ENCODE measurements at regions not wholly inside any gene's neighbourhood (a gene's known extent, or its start where the extent isn't known, plus 50 kb on each side); places are given as distances from the start of the nearest gene placed in this dataset.

DNA sequence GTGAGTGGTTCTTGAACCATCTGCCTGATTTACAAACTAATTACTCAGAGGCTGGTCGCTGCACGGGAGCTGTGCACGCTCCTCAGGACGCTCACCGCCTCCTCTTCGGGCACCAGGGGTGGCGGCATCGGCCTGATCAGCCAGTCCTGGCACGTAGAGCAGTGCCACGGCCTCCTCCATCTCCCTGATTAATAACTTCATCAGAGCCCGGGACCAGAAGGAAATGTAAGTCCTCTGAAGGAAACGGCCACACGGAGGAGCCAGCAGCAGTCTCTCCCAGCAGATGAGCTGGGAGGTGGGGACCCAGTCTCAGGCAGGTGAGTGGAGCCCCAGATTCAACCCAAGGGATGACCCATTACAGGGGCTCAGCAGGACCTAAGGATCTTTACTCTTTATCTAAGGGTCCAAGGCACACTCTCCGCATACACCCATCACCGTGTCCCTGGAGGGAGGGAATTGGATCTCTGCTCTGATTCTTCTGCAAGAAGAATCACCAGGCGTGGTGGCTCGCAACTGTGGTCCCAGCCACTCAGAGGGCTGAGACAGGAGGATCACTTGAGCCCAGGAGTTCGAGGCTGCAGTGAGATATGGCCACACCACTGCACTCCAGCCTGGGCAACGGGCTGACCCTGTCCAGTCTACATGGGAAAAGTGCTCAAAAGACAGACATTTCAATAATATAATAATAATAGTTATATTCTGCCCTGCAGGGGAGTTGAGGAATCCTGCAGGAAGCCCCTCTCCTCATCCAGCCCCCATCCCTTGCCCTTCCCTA lies 366.5 kb downstream of the SEC14L1 start:
- Histone ChIP-seq H3K27me3 (no peaks in the 10 kb centered on the region), H3K9me3 (peaks cover 2% of the 10 kb centered on the region), H3K36me3 (peaks cover 50% of the 10 kb centered on the region), H3K4me3 (no peak overlapping the region)
- DNase-seq = no peak

DNA sequence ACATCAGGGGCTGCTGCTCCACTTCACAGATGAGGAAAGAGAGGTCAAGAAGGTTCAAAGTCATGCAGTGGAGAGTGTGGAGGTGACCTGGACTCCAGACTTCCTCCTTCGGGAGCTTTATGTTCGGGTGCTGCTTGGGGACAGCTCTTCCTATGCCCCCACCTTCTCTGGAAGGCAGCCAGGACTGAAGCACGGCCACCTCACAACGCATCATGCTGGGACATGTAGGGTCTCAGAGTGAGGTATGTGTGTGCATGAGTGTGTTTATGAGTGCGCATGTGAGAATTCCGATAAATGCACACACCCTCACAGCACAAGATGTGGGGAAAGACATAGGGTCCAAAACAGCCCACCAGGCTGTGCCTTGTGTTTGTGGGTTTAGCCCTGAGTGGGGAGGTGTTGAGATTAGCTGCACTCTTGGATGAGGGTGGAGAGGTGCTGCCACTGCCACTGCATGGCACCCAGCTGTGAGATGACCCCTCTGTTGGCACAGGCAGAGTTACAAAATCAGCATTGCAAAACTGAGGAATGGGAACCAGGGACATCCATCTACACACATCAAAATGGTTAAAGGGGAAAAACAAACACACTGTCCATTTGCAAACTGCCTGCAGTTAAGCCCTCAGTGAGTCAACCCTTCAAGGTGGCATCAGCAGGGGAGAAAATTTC lies 367.4 kb downstream of the SEC14L1 start:
- H3K9me3 ChIP-seq = peaks cover 2% of the 10 kb centered on the region
- peaks cover 42% of the 10 kb centered on the region for H3K36me3 ChIP-seq
- no peak overlapping the region for H3K4me3 ChIP-seq
- H3K27me3 ChIP-seq = no peaks in the 10 kb centered on the region
- DNase-seq = no peak

DNA sequence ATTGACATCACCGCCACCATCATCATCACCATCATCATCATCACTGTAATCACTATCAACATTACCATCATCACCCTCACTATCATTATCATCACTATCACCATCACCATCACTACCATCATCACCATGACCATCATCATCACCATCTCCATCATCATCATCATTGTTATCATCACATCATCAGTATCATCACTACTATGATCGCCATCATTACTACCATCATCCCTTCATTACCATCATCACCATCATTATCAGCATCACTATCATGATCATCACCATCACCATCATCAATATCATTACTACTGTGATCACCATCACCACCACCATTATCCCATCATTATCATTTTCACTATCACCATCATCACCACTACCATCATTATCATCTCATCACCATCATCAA lies 368.3 kb downstream of the SEC14L1 start:
- H3K27me3 ChIP-seq = no peaks in the 10 kb centered on the region
- peaks cover 8% of the 10 kb centered on the region for H3K9me3 ChIP-seq
- H3K4me3 ChIP-seq = no peak overlapping the region
- H3K36me3 ChIP-seq = peaks cover 41% of the 10 kb centered on the region
- DNase-seq = no peak

- H3K9me3 ChIP-seq = peaks cover 8% of the 10 kb centered on the region
- no peaks in the 10 kb centered on the region for H3K27me3 ChIP-seq
- H3K4me3 ChIP-seq = no peak overlapping the region
- peaks cover 41% of the 10 kb centered on the region for H3K36me3 ChIP-seq
- no peak for DNase-seq
These were observed 368.8 kb downstream of the SEC14L1 start for GRCh38 chr17:77509599-77509998.

GRCh38 chr17:77510133-77510796 lies 369.5 kb downstream of the SEC14L1 start:
- Histone ChIP-seq H3K4me3 (no peak overlapping the region), H3K27me3 (no peaks in the 10 kb centered on the region), H3K36me3 (peaks cover 42% of the 10 kb centered on the region), H3K9me3 (peaks cover 8% of the 10 kb centered on the region)
- DNase-seq = no peak

- no peak for DNase-seq
- Histone ChIP-seq H3K36me3 (peaks cover 49% of the 10 kb centered on the region), H3K27me3 (no peaks in the 10 kb centered on the region), H3K4me3 (no peak overlapping the region), H3K9me3 (peaks cover 10% of the 10 kb centered on the region)
These were observed 370.8 kb downstream of the SEC14L1 start for GRCh38 chr17:77511514-77512061.

DNA sequence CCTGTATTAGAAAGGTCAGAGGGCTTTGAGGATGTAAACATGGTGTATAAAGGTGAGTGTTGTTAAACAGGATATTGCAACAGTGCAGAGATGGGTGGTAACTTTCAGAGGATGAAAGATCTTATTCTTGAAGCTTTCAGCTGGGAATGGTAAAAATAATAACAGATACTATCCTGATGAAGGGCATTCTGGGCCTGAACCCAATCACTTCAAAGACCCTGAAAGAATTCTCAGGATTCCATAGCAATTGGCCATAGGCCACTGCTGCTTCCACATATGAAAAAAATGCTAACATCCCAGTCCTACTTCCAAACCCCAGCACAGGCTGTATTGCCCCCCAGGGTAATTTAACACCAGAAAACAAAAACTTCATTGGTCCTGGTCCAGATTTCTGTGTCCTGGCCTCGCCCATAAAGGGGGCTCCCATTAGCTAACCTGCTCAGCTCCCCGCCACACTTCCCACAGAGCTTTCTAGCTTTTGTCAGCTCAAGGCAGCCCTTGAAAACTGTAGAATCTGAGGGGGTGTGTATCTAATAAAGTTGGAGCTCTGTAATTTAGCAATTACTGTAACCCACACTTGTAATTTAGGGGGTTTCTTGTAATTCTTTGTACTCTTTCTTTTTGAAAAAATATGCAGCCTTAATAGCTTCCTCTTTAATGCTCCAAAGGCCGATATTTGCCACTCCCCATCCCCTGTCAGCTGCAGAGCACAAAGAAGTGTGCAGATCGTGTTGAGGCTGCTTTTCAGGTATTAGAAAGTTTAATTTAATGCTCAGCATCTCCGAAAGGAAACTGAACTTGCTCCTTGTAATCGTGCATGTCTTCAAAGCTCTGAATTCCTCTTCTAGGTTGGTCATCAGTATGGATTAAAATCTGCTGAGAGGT lies 371.5 kb downstream of the SEC14L1 start:
- no peak for DNase-seq
- H3K36me3 ChIP-seq = peaks cover 52% of the 10 kb centered on the region
- no peaks in the 10 kb centered on the region for H3K27me3 ChIP-seq
- no peak overlapping the region for H3K4me3 ChIP-seq
- H3K9me3 ChIP-seq = peaks cover 12% of the 10 kb centered on the region

DNA sequence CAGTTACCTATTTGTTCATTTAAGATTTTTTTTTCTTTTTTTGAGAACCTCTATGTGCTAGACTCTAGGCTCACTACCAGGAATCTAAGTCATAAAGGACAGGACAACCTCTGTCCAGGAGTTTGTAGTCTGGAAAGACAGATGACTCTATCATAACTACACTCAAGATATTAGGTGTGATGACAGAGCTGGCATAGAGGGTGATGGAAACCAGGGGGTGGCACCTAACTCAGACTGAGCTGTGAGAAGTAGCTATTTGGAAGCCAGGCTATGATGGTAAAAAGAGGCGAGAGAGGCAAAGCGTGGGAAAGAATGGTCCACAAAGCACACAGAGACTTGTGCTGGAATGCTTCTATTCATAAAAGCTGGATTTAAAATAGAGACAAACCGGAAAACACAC lies 372.3 kb downstream of the SEC14L1 start:
- peaks cover 52% of the 10 kb centered on the region for H3K36me3 ChIP-seq
- H3K9me3 ChIP-seq = peaks cover 12% of the 10 kb centered on the region
- H3K4me3 ChIP-seq = no peak overlapping the region
- H3K27me3 ChIP-seq = no peaks in the 10 kb centered on the region
- no peak for DNase-seq

- H3K27me3 ChIP-seq = no peaks in the 10 kb centered on the region
- H3K9me3 ChIP-seq = peaks cover 12% of the 10 kb centered on the region; the same call in 1 of the 2 replicates
- no peak for DNase-seq
- no peak overlapping the region for H3K4me3 ChIP-seq
- H3K36me3 ChIP-seq = peaks cover 30% of the 10 kb centered on the region
These were observed 374.5 kb downstream of the SEC14L1 start for GRCh38 chr17:77515227-77515626.

- Histone ChIP-seq H3K9me3 (peaks cover 11% of the 10 kb centered on the region; the same call in 1 of the 2 replicates), H3K36me3 (peaks cover 24% of the 10 kb centered on the region), H3K27me3 (no peaks in the 10 kb centered on the region), H3K4me3 (no peak overlapping the region)
- peak; percentile 90 for DNase-seq
These were observed 376.1 kb downstream of the SEC14L1 start for GRCh38 chr17:77516902-77517301.

DNA sequence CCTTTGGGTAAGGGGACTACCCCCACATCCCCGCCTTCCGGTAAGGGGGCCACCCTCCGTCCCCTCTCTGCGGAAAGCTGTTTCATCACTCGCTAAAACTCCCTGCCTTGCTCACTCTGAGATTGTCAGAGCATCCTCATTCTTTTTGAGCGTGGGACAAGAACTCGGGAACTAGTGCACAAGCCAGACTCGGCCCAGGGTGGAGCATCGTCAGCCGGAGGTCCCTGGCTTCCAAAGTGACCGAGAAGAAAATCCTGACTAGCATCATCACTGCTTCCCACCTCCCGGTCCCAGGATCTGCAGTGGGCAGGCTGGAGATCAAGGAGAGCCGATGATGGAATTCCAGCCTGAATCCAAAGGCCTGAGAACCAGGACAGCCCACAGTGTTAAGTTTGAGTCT lies 380.3 kb downstream of the SEC14L1 start:
- Histone ChIP-seq H3K27me3 (no peaks in the 10 kb centered on the region), H3K4me3 (no peak overlapping the region), H3K9me3 (peaks cover 4% of the 10 kb centered on the region; the same call in 1 of the 2 replicates), H3K36me3 (peaks cover 8% of the 10 kb centered on the region)
- DNase-seq = no peak

GRCh38 chr17:77523540-77523939 lies 382.8 kb downstream of the SEC14L1 start:
- no peaks in the 10 kb centered on the region for H3K9me3 ChIP-seq
- no peaks in the 10 kb centered on the region for H3K27me3 ChIP-seq
- H3K4me3 ChIP-seq = no peak overlapping the region
- no peaks in the 10 kb centered on the region for H3K36me3 ChIP-seq
- DNase-seq = no peak

GRCh38 chr17:77526259-77526711 lies 385.5 kb downstream of the SEC14L1 start:
- H3K4me3 ChIP-seq = no peak overlapping the region
- H3K27me3 ChIP-seq = peaks cover 2% of the 10 kb centered on the region; the same call in 1 of the 2 replicates
- H3K9me3 ChIP-seq = no peaks in the 10 kb centered on the region
- H3K36me3 ChIP-seq = no peaks in the 10 kb centered on the region
- DNase-seq = no peak

DNA sequence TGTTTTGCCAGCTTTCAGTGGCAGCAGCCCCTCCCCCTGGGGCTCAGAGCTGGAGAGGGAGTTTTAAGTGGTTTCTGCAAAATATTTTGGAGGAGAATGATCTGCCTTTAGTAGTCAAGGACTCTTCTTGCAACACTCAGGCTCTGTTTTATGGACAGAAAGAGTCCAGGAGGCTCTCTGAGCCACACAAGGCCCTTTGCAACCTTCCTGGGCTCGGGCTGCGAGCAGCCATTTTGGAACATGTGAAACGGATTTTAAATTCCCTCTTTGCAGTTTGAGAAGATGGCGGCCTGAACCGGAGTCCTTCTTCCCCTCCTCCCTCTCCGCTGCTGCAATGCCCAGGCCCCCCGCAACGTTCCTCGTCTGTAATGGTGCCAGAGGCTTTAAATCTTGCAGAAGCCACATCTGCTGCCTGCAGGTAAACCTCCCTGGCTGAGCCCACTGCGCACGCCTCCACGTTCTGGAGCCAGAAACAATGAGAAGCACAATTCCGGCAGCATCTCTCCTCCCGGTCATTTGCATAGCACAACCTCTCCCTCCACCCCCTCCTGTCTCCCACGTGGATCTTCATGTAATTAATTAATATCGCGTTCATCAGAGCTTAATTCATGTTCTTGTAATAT lies 386.1 kb downstream of the SEC14L1 start:
- no peak for DNase-seq
- Histone ChIP-seq H3K9me3 (no peaks in the 10 kb centered on the region), H3K4me3 (no peak overlapping the region), H3K36me3 (no peaks in the 10 kb centered on the region), H3K27me3 (peaks cover 2% of the 10 kb centered on the region; the same call in 1 of the 2 replicates)

- Histone ChIP-seq H3K9me3 (no peaks in the 10 kb centered on the region), H3K36me3 (no peaks in the 10 kb centered on the region), H3K27me3 (peaks cover 2% of the 10 kb centered on the region; the same call in 1 of the 2 replicates), H3K4me3 (no peak overlapping the region)
- DNase-seq = no peak
These were observed 386.6 kb downstream of the SEC14L1 start for GRCh38 chr17:77527409-77527808.

Measured in MG63 (cell line).